ENCODE measurements at regions not wholly inside any gene's neighbourhood (a gene's known extent, or its start where the extent isn't known, plus 50 kb on each side); places are given as distances from the start of the nearest gene placed in this dataset.

DNA sequence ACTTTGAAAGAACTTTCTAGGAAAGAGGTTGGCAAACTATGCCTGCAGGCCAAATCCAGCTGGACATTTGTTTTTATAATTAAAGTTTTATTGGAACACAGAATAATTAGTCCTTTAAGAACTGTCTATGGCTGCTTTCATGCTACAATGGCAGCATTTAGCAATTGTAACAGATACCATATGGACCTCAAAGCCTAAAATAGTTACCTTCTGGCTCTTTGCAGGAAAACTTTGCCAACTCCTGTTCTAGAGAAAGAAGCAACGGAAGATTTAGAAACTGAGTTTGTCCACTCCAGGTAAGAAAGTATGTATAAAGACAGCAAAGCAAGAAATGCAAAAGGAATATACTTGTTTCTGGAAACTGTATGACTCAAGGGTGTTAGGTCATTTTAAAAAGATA lies 281.7 kb upstream of the TRPM3 start:
- no peaks in the 10 kb centered on the region for H3K36me3 ChIP-seq (ENCODE audit: control insufficient read depth, insufficient read depth, low read length)
- DNase-seq (ENCODE audit: low read depth) = no peak
- TF ChIP-seq, protein P1, sequence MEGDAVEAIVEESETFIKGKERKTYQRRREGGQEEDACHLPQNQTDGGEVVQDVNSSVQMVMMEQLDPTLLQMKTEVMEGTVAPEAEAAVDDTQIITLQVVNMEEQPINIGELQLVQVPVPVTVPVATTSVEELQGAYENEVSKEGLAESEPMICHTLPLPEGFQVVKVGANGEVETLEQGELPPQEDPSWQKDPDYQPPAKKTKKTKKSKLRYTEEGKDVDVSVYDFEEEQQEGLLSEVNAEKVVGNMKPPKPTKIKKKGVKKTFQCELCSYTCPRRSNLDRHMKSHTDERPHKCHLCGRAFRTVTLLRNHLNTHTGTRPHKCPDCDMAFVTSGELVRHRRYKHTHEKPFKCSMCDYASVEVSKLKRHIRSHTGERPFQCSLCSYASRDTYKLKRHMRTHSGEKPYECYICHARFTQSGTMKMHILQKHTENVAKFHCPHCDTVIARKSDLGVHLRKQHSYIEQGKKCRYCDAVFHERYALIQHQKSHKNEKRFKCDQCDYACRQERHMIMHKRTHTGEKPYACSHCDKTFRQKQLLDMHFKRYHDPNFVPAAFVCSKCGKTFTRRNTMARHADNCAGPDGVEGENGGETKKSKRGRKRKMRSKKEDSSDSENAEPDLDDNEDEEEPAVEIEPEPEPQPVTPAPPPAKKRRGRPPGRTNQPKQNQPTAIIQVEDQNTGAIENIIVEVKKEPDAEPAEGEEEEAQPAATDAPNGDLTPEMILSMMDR (IDR thresholded peaks at IDR 0.05; ENCODE audit: insufficient read depth, low read length, severe bottlenecking) = no peak
- FAIRE-seq = no peak
- H3K4me3 ChIP-seq (ENCODE audit: low read depth, low read length) = no peak overlapping the region
- H3K27me3 ChIP-seq (ENCODE audit: control insufficient read depth, insufficient read depth, low read length) = no peaks in the 10 kb centered on the region

DNA sequence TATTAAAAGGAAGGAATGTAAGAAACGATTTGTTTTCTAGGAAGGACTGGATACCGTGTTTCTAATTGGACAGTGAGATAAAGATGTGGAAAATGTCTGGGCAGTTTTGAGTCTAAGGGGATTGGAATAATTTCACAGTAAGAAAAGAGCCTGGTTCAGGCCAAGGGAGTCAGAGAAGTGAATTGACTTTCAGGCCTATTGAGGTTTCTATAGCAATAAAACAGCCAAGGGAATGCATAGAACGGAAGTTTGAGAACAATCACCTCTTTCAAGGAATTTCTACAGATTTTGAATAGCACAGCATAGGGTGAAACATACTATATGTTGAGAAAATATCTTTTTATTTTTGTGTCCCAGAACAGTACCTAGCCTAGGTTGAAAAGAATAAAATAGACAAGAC lies 271.6 kb upstream of the TRPM3 start:
- Histone ChIP-seq H3K4me3 (ENCODE audit: low read depth, low read length) (no peak overlapping the region), H3K27me3 (ENCODE audit: control insufficient read depth, insufficient read depth, low read length) (no peaks in the 10 kb centered on the region), H3K36me3 (ENCODE audit: control insufficient read depth, insufficient read depth, low read length) (no peaks in the 10 kb centered on the region)
- DNase-seq (ENCODE audit: low read depth) = no peak
- TF ChIP-seq, protein P1 (IDR thresholded peaks at IDR 0.05; ENCODE audit: insufficient read depth, low read length, severe bottlenecking) = no peak
- no peak for FAIRE-seq

DNA sequence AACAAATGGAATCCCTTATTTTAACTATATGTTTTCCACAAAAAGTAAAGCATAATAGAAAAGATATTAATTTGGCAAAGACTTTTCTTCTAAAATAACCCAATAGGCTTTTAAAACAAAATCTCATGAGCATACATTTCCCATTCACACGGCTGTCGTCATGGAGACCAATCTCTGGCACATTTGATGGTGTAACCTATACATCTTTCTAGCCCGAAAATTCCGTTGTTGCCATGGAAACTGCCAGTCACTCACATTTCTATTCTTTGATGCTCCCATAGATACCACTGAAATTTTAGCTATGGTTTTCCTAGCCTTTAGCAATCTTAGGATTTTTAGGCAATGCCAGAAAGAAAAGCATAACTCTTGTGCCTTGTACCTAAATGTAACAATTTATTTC lies 262.9 kb upstream of the TRPM3 start:
- H3K27me3 ChIP-seq (ENCODE audit: control insufficient read depth, insufficient read depth, low read length) = no peaks in the 10 kb centered on the region
- no peak overlapping the region for H3K4me3 ChIP-seq (ENCODE audit: low read depth, low read length)
- TF ChIP-seq, protein P1 (IDR thresholded peaks at IDR 0.05; ENCODE audit: insufficient read depth, low read length, severe bottlenecking) = no peak
- DNase-seq (ENCODE audit: low read depth) = no peak
- FAIRE-seq = no peak
- H3K36me3 ChIP-seq (ENCODE audit: control insufficient read depth, insufficient read depth, low read length) = no peaks in the 10 kb centered on the region

DNA sequence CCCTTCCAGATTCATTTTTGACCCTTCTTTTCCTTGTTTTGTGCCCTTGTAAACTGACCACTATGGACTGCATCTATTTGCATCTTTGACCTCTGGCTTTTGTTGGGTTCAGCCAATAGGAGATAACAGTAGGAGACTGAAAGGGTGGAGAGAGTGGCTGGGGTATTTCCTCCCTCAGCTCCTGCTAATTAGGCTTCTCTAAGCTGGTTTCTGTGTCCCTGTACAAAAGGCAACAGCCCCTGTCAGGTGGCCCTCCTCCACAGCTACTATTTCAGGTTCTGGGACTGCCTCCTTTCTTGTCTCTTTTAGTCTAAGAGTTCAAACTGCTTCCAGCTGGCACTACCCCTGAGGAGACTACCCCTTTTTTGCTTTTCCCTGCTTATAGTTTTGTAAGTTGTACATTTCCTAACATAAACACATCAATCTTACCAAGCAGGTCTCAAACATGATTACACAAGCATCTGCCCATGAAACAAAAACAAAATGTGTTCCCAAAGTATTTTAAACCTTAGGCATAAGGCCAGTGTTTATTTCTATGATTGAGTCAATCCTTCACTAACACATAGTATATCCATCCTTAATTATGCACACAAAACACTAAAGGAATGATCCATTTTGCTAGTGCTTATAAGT lies 262.0 kb upstream of the TRPM3 start:
- Histone ChIP-seq H3K27me3 (ENCODE audit: control insufficient read depth, insufficient read depth, low read length) (no peaks in the 10 kb centered on the region), H3K4me3 (ENCODE audit: low read depth, low read length) (no peak overlapping the region), H3K36me3 (ENCODE audit: control insufficient read depth, insufficient read depth, low read length) (no peaks in the 10 kb centered on the region)
- TF ChIP-seq, protein P1 (IDR thresholded peaks at IDR 0.05; ENCODE audit: insufficient read depth, low read length, severe bottlenecking) = no peak
- no peak for FAIRE-seq
- DNase-seq (ENCODE audit: low read depth) = no peak

DNA sequence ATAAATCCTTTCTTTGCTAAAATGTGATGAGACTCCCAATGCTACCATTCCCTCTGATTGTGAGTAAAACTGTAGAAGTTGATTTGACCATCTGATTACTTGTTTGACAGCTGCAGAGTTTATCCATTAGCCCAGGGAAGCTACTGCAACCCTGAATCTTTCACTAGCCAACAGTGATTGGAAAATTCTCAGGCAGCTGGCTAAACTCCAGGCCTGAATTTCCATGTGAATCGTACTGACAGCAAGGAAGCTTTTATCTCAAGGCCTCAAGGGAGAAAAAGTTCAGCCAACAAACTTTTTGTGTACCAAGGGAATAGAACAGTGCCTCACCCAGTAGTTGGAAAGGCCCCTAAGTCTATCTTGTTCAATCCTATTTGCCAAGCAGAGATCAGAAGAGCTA lies 246.7 kb upstream of the TRPM3 start:
- DNase-seq (ENCODE audit: low read depth) (no peak), FAIRE-seq (no peak)
- TF ChIP-seq, protein P1 (IDR thresholded peaks at IDR 0.05; ENCODE audit: insufficient read depth, low read length, severe bottlenecking) = no peak
- no peaks in the 10 kb centered on the region for H3K27me3 ChIP-seq (ENCODE audit: control insufficient read depth, insufficient read depth, low read length)
- H3K36me3 ChIP-seq (ENCODE audit: control insufficient read depth, insufficient read depth, low read length) = no peaks in the 10 kb centered on the region
- no peak overlapping the region for H3K4me3 ChIP-seq (ENCODE audit: low read depth, low read length)

All from bronchial epithelial cell (primary cell).